ENCODE measurements at regions not wholly inside any gene's neighbourhood (a gene's known extent, or its start where the extent isn't known, plus 50 kb on each side); places are given as distances from the start of the nearest gene placed in this dataset.

DNA sequence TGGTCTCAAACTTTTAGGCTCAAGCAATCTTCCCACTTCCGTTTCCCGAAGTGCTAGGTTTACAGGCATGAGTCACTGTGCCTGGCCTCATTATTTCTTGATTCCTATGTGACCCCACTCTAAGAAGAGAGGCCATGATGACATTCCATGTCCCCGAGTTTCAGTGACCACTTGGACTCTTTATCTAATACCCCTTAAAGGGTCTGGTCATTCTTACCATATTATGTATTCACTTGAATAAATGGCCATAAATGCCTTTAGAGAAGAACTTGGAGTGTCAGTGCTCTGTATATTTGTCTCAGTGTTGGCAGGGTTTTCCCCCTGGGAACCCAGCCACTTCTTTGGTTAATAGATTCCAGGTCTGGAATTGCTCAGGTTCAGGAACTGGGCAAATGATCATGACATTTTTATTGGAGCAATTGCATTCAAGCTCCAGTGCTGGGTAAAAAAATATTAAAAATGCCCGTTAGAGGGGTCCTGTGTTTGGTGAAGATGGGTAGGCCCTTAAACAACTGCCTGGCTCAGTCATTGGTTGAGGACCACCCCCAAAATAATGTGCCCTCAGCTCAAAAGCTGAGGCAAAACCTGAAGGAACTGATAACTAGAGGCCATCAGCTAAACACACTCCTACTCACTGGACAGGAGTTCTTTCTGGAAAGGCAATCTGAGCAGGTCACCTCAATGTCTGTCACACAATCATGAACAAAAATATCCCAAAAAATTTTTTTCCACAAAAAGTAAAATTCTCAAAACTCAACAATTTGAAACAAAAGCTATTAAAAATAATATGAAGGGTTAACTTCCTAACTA is 186.6 kb upstream of the ZNF608 start:
- no peak for FAIRE-seq
- no peaks in the 10 kb centered on the region for H4K20me1 ChIP-seq (replicated peaks; ENCODE audit: control insufficient read depth, extremely low read depth, insufficient read depth, low read length)
- H3K9me3 ChIP-seq (replicated peaks; ENCODE audit: control insufficient read depth, insufficient read depth, low read length) = no peaks in the 10 kb centered on the region
- H2AFZ ChIP-seq (ENCODE audit: low read depth, low read length) = no peak overlapping the region
- no peak overlapping the region for H3K4me2 ChIP-seq (ENCODE audit: insufficient read depth, low read length)
- dilution Hi-C loops (cut with MboI; ENCODE audit: extremely low pct_ligation_motif_present, low sequenced_read_pairs) = no loop called here
- DNase-seq (ENCODE audit: low read depth, low spot score) = no peak
- no peaks in the 10 kb centered on the region for H3K79me2 ChIP-seq (ENCODE audit: control insufficient read depth, insufficient read depth, low read length)
- no peak overlapping the region for H3K9ac ChIP-seq (replicated peaks; ENCODE audit: extremely low read depth, insufficient read depth, low read length)
- H3K9me1 ChIP-seq (replicated peaks; ENCODE audit: control insufficient read depth, extremely low read depth, insufficient read depth, low read length) = no peaks in the 10 kb centered on the region
- BruUV-seq (replicated peaks) = no TSS peak
- H3K27ac ChIP-seq (ENCODE audit: insufficient read depth, low read depth, low read length) = no peak overlapping the region
- TF ChIP-seq POLR2A (IDR thresholded peaks at IDR 0.05; ENCODE audit: low read depth, low read length) (no peak), MYC (IDR thresholded peaks at IDR 0.05; ENCODE audit: low read depth, low read length) (no peak), GATA2 (IDR thresholded peaks at IDR 0.05; ENCODE audit: insufficient read depth, insufficient read length, low read depth, low read length) (no peak), POLR2AphosphoS5 (IDR thresholded peaks at IDR 0.05; ENCODE audit: insufficient read depth, low read depth, low read length) (no peak), EZH2 (IDR thresholded peaks at IDR 0.05; ENCODE audit: borderline replicate concordance, low read depth, low read length, severe bottlenecking) (no peak), CTCF (IDR thresholded peaks at IDR 0.05; ENCODE audit: extremely low read depth in 1 of 2, insufficient read depth in 1 of 2, low read depth in 1 of 2, low read length in 2 of 2) (no peak)
- ChIA-PET CTCF (no interaction called here), POLR2A (no interaction called here)
- no peaks in the 10 kb centered on the region for H3K36me3 ChIP-seq (ENCODE audit: control insufficient read depth in 2 of 2, extremely low read depth in 1 of 2, insufficient read depth in 2 of 2, low read length in 2 of 2)
- H3K27me3 ChIP-seq (ENCODE audit: control insufficient read depth in 2 of 2, insufficient read depth in 2 of 2, low read length in 2 of 2) = no peaks in the 10 kb centered on the region
- H3K4me1 ChIP-seq (ENCODE audit: control insufficient read depth, extremely low read depth, insufficient read depth, low read length) = no peaks in the 10 kb centered on the region
- intact Hi-C loops (cut with micrococcal nuclease) = no loop called here
- H3K4me3 ChIP-seq (replicated peaks in 1 of 3; ENCODE audit: insufficient read depth in 1 of 3, low read depth in 1 of 3, low read length in 3 of 3) = no peak overlapping the region

All from endothelial cell of umbilical vein (primary cell).